K562 (cell line): ENCODE measurements at regions not wholly inside any gene's neighbourhood (a gene's known extent, or its start where the extent isn't known, plus 50 kb on each side); places are given as distances from the start of the nearest gene placed in this dataset.

Experiments
- CCAR2 ChIP-seq: fragments of 200-400 bp; formaldehyde crosslinking; IDR thresholded peaks from 2 replicates; pipeline ENCODE4 v1.6.1; 2017; ENCODE audit warnings: mild to moderate bottlenecking, low read depth, low read length
- EP300 ChIP-seq: IDR thresholded peaks from 2 replicates; pipeline ENCODE4 v1.6.1; 2012; ENCODE audit warnings: low read length, improper control_type of control experiment
- FOS ChIP-seq: IDR thresholded peaks from 3 replicates; pipeline ENCODE4 v1.6.1; 2011; ENCODE audit not compliant: insufficient read length; ENCODE audit errors: extremely low read depth
- PCBP1 ChIP-seq: fragments of 200-400 bp; formaldehyde crosslinking; IDR thresholded peaks from 2 replicates; pipeline ENCODE4 v1.6.1; 2018; ENCODE audit warnings: mild to moderate bottlenecking, low read depth, low read length; ENCODE audit not compliant: poor library complexity, severe bottlenecking
- POLR2A ChIP-seq: fragments of 450-650 bp; conservative IDR thresholded peaks from 2 replicates; pipeline ENCODE4 v1.6.1; 2016
- POLR2AphosphoS5 ChIP-seq: IDR thresholded peaks from 2 replicates; pipeline ENCODE4 v1.6.1; 2011; ENCODE audit warnings: mild to moderate bottlenecking, low read depth, low read length, moderate library complexity; ENCODE audit not compliant: control insufficient read depth, insufficient read depth
- ZBTB17 ChIP-seq: fragments of 450-650 bp; formaldehyde crosslinking; IDR thresholded peaks from 2 replicates; pipeline ENCODE4 v1.4.0; 2020; ENCODE audit warnings: mild to moderate bottlenecking
- ZNF311 ChIP-seq: fragments of 250-450 bp; sonication (Bioruptor Pico); IDR thresholded peaks from 2 replicates; pipeline ENCODE4 v1.4.0; 2020; ENCODE audit warnings: mild to moderate bottlenecking, moderate library complexity

DNA sequence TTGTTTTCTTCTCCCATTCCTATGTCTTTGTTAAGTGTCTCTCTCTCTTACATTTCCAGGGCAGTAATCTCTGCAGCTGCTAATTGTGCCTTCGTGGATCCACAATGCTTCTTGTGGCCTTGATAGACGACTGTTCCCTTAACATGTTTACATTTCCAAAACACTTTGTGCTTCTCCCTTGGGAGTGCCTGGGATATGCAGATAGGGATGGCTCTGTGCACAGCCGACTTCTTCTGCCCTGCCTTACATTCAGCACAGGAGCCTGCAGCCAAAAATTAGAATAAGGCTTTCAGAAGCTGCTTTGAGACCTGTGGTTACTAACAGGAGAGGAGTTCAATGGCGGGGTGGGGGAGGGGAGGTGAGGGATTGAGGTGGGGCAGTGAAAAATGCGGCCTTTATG lies 328.9 kb downstream of the TDRD15 start:
- TF ChIP-seq ZNF311 (CRISPR knock-in tag) = no peak
- no peak for TF ChIP-seq POLR2A
- no peak for TF ChIP-seq POLR2AphosphoS5
- no peak for TF ChIP-seq PCBP1
- no peak for TF ChIP-seq ZBTB17 (CRISPR knock-in tag)
- TF ChIP-seq EP300 = no peak
- no peak for TF ChIP-seq CCAR2
- no peak for TF ChIP-seq FOS
